ENCODE measurements at regions not wholly inside any gene's neighbourhood (a gene's known extent, or its start where the extent isn't known, plus 50 kb on each side); places are given as distances from the start of the nearest gene placed in this dataset.

DNA sequence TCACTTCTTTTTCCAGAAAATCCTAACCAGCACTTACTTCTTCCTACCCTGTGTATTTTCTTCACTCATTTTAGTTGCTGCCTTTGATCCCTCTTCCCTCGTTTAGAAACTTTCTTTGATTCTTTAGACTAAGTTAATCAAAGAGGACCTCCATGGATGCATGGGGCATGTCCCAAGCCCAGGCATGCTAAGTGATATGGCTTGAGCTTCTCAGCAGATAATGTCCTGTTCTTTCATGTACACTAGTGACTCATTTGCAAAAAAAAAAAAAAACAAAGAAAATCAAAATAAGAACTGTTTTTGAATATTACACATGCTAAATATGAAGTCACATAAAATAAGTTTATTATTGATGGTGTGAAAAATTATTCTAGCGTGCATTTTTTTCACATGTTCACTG, 800.9 kb downstream of the SATB2 start:
- TF ChIP-seq, protein P1, sequence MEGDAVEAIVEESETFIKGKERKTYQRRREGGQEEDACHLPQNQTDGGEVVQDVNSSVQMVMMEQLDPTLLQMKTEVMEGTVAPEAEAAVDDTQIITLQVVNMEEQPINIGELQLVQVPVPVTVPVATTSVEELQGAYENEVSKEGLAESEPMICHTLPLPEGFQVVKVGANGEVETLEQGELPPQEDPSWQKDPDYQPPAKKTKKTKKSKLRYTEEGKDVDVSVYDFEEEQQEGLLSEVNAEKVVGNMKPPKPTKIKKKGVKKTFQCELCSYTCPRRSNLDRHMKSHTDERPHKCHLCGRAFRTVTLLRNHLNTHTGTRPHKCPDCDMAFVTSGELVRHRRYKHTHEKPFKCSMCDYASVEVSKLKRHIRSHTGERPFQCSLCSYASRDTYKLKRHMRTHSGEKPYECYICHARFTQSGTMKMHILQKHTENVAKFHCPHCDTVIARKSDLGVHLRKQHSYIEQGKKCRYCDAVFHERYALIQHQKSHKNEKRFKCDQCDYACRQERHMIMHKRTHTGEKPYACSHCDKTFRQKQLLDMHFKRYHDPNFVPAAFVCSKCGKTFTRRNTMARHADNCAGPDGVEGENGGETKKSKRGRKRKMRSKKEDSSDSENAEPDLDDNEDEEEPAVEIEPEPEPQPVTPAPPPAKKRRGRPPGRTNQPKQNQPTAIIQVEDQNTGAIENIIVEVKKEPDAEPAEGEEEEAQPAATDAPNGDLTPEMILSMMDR (IDR thresholded peaks at IDR 0.05; ENCODE audit: low read length), result no peak
- no peak for TF ChIP-seq EZH2 (optimal IDR thresholded peaks at IDR 0.05; ENCODE audit: low read depth, low read length)
- TF ChIP-seq EZH2phosphoT487 (IDR thresholded peaks at IDR 0.05; ENCODE audit: low read length), result no peak
